ENCODE measurements at regions not wholly inside any gene's neighbourhood (a gene's known extent, or its start where the extent isn't known, plus 50 kb on each side); places are given as distances from the start of the nearest gene placed in this dataset.

- no peaks in the 10 kb centered on the region for H3K36me3 ChIP-seq (replicated peaks)
- in situ Hi-C loops (cut with HindIII; ENCODE audit: low pct_ligation_motif_present, low sequenced_read_pairs): no loop called here
- H3K4me3 ChIP-seq (ENCODE audit: low read depth, low read length): no peak overlapping the region
- H3K27me3 ChIP-seq (replicated peaks): no peaks in the 10 kb centered on the region
- DNase-seq: no peak
- TF ChIP-seq CTCF (IDR thresholded peaks at IDR 0.05; ENCODE audit: low read depth, low read length, missing control alignments): no peak
- no peak overlapping the region for H3K27ac ChIP-seq
These were observed 182.3 kb downstream of the RASSF9 start for GRCh38 chr12:85653731-85654455.

GRCh38 chr12:85654456-85654840, 181.8 kb downstream of the RASSF9 start:
- Histone ChIP-seq H3K36me3 (replicated peaks) (no peaks in the 10 kb centered on the region), H3K27me3 (replicated peaks) (no peaks in the 10 kb centered on the region), H3K4me3 (ENCODE audit: low read depth, low read length) (no peak overlapping the region), H3K27ac (no peak overlapping the region)
- no peak for TF ChIP-seq CTCF (IDR thresholded peaks at IDR 0.05; ENCODE audit: low read depth, low read length, missing control alignments)
- DNase-seq: no peak
- in situ Hi-C loops (cut with HindIII; ENCODE audit: low pct_ligation_motif_present, low sequenced_read_pairs): no loop called here

- in situ Hi-C loops (cut with HindIII; ENCODE audit: low pct_ligation_motif_present, low sequenced_read_pairs): no loop called here
- H3K36me3 ChIP-seq (replicated peaks): no peaks in the 10 kb centered on the region
- H3K27me3 ChIP-seq (replicated peaks): no peaks in the 10 kb centered on the region
- no peak for TF ChIP-seq CTCF (IDR thresholded peaks at IDR 0.05; ENCODE audit: low read depth, low read length, missing control alignments)
- no peak overlapping the region for H3K27ac ChIP-seq
- no peak overlapping the region for H3K4me3 ChIP-seq (ENCODE audit: low read depth, low read length)
- no peak for DNase-seq
These were observed 179.6 kb downstream of the RASSF9 start for GRCh38 chr12:85656561-85656960.

GRCh38 chr12:85657251-85657650, 179.0 kb downstream of the RASSF9 start:
- Histone ChIP-seq H3K27me3 (replicated peaks) (no peaks in the 10 kb centered on the region), H3K36me3 (replicated peaks) (no peaks in the 10 kb centered on the region), H3K27ac (no peak overlapping the region), H3K4me3 (ENCODE audit: low read depth, low read length) (no peak overlapping the region)
- in situ Hi-C loops (cut with HindIII; ENCODE audit: low pct_ligation_motif_present, low sequenced_read_pairs): no loop called here
- TF ChIP-seq CTCF (IDR thresholded peaks at IDR 0.05; ENCODE audit: low read depth, low read length, missing control alignments): no peak
- DNase-seq: no peak

GRCh38 chr12:85657836-85658630, 178.2 kb downstream of the RASSF9 start:
- no peak overlapping the region for H3K27ac ChIP-seq
- H3K27me3 ChIP-seq (replicated peaks): no peaks in the 10 kb centered on the region
- DNase-seq: no peak
- no peak for TF ChIP-seq CTCF (IDR thresholded peaks at IDR 0.05; ENCODE audit: low read depth, low read length, missing control alignments)
- H3K4me3 ChIP-seq (ENCODE audit: low read depth, low read length): no peak overlapping the region
- H3K36me3 ChIP-seq (replicated peaks): no peaks in the 10 kb centered on the region
- in situ Hi-C loops (cut with HindIII; ENCODE audit: low pct_ligation_motif_present, low sequenced_read_pairs): no loop called here

Measured in brain microvascular endothelial cell (primary cell).